ENCODE measurements at regions not wholly inside any gene's neighbourhood (a gene's known extent, or its start where the extent isn't known, plus 50 kb on each side); places are given as distances from the start of the nearest gene placed in this dataset.

GRCh38 chr2:2840681-2841300, 509.7 kb upstream of the MYT1L start:
- H3K79me2 ChIP-seq (ENCODE audit: low read length), result no peaks in the 10 kb centered on the region
- H3K27ac ChIP-seq (ENCODE audit: low read length), result no peak overlapping the region
- DNase-seq, result no peak
- TF ChIP-seq EZH2 (optimal IDR thresholded peaks at IDR 0.05; ENCODE audit: low read depth, low read length), result no peak
- no peak for TF ChIP-seq EZH2phosphoT487 (IDR thresholded peaks at IDR 0.05; ENCODE audit: low read length)
- TF ChIP-seq CTCF (IDR thresholded peaks at IDR 0.05; ENCODE audit: low read length), result no peak
- no peak overlapping the region for H3K4me2 ChIP-seq (ENCODE audit: low read depth, low read length)
- H3K36me3 ChIP-seq (replicated peaks; ENCODE audit: insufficient read depth, low read length), result no peaks in the 10 kb centered on the region
- H3K4me3 ChIP-seq (ENCODE audit: low read length), result no peak overlapping the region
- H3K9me3 ChIP-seq (replicated peaks; ENCODE audit: insufficient read depth, low read length), result no peaks in the 10 kb centered on the region
- no peak overlapping the region for H2AFZ ChIP-seq (ENCODE audit: low read length)
- no peak overlapping the region for H3K9ac ChIP-seq (ENCODE audit: low read length)
- H3K27me3 ChIP-seq (replicated peaks; ENCODE audit: insufficient read depth, low read length), result no peaks in the 10 kb centered on the region
- H3K9me2 ChIP-seq (replicated peaks; ENCODE audit: insufficient read depth, low read length), result no peaks in the 10 kb centered on the region
- no peaks in the 10 kb centered on the region for H3F3A ChIP-seq (ENCODE audit: insufficient read depth, low read length)
- no peaks in the 10 kb centered on the region for H3K4me1 ChIP-seq (ENCODE audit: low read length)
- no peaks in the 10 kb centered on the region for H4K20me1 ChIP-seq (ENCODE audit: insufficient read depth, low read length)

DNA sequence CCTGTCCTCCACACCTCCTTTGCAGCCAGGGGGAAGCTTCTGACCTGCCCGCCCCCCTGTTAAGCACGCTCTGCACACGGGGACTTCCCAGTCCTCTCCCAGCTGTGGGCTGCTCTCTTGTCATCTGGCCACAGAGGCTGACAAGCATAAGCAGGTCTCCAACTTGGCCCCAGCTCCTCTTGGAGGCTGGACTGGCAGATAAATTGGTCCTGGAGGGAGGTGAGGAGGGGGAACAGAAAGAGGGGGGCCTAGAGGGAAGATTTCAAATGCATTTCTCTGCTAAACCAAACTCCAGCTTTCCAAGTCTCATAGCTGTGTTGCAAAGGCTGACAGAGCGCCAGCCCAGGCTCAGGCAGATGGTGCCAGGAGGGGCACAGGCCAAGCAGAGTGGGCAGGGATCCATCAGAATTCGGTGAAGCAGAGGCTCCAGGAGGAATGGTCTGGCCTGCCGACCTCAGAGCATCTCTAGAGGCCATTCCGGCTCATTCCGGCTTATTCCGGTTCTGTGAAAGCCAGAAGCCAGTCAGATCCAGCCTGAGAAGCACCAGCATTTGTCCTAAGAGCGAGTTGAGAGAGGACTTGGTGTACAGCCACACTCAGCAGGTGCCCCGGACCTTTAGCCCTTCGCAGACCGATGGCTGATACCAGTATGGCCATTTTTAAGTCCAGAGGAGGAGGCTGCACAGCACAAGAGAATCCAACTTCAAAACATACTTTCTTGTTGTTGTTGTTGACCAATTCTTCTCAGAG, 508.9 kb upstream of the MYT1L start:
- Histone ChIP-seq H3F3A (ENCODE audit: insufficient read depth, low read length) (no peaks in the 10 kb centered on the region), H2AFZ (ENCODE audit: low read length) (no peak overlapping the region), H3K4me3 (ENCODE audit: low read length) (no peak overlapping the region), H3K36me3 (replicated peaks; ENCODE audit: insufficient read depth, low read length) (no peaks in the 10 kb centered on the region), H3K27ac (ENCODE audit: low read length) (no peak overlapping the region), H3K27me3 (replicated peaks; ENCODE audit: insufficient read depth, low read length) (no peaks in the 10 kb centered on the region), H3K79me2 (ENCODE audit: low read length) (no peaks in the 10 kb centered on the region), H3K4me1 (ENCODE audit: low read length) (no peaks in the 10 kb centered on the region), H3K4me2 (ENCODE audit: low read depth, low read length) (no peak overlapping the region), H3K9me3 (replicated peaks; ENCODE audit: insufficient read depth, low read length) (no peaks in the 10 kb centered on the region), H3K9me2 (replicated peaks; ENCODE audit: insufficient read depth, low read length) (no peaks in the 10 kb centered on the region), H3K9ac (ENCODE audit: low read length) (no peak overlapping the region), H4K20me1 (ENCODE audit: insufficient read depth, low read length) (no peaks in the 10 kb centered on the region)
- DNase-seq, result no peak
- TF ChIP-seq EZH2 (optimal IDR thresholded peaks at IDR 0.05; ENCODE audit: low read depth, low read length) (no peak), EZH2phosphoT487 (IDR thresholded peaks at IDR 0.05; ENCODE audit: low read length) (no peak), CTCF (IDR thresholded peaks at IDR 0.05; ENCODE audit: low read length) (no peak)

DNA sequence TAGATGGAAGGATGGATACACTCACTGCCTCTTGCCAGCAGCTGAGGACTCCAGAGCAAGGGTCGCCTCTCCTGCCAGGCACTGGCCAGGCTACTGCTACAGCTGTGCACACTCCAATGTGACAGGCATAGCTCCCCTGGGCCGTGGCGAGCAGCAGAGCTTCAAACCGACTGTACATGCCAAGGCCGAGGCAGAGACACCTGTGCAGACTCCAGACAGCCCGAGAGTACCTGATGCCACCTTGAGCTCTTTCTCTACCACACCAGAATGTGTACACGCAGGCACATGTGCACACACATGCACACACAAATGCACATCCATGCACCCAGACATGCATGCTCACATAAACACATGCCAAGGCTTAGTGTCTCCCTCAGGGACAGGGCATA, 508.3 kb upstream of the MYT1L start:
- Histone ChIP-seq H3K4me2 (ENCODE audit: low read depth, low read length) (no peak overlapping the region), H3K9ac (ENCODE audit: low read length) (no peak overlapping the region), H3K4me1 (ENCODE audit: low read length) (no peaks in the 10 kb centered on the region), H3K36me3 (replicated peaks; ENCODE audit: insufficient read depth, low read length) (no peaks in the 10 kb centered on the region), H4K20me1 (ENCODE audit: insufficient read depth, low read length) (no peaks in the 10 kb centered on the region), H3K9me3 (replicated peaks; ENCODE audit: insufficient read depth, low read length) (no peaks in the 10 kb centered on the region), H3K79me2 (ENCODE audit: low read length) (no peaks in the 10 kb centered on the region), H3K4me3 (ENCODE audit: low read length) (no peak overlapping the region), H2AFZ (ENCODE audit: low read length) (no peak overlapping the region), H3K27me3 (replicated peaks; ENCODE audit: insufficient read depth, low read length) (no peaks in the 10 kb centered on the region), H3K27ac (ENCODE audit: low read length) (no peak overlapping the region), H3K9me2 (replicated peaks; ENCODE audit: insufficient read depth, low read length) (no peaks in the 10 kb centered on the region), H3F3A (ENCODE audit: insufficient read depth, low read length) (no peaks in the 10 kb centered on the region)
- DNase-seq, result no peak
- no peak for TF ChIP-seq EZH2 (optimal IDR thresholded peaks at IDR 0.05; ENCODE audit: low read depth, low read length)
- TF ChIP-seq CTCF (IDR thresholded peaks at IDR 0.05; ENCODE audit: low read length), result no peak
- no peak for TF ChIP-seq EZH2phosphoT487 (IDR thresholded peaks at IDR 0.05; ENCODE audit: low read length)

Data from MM.1S (cell line).